GM18499 (cell line): ENCODE measurements at regions not wholly inside any gene's neighbourhood (a gene's known extent, or its start where the extent isn't known, plus 50 kb on each side); places are given as distances from the start of the nearest gene placed in this dataset.

Source experiments
- ATAC-seq: cut with Tn5 transposase; IDR thresholded peaks from one replicate; pipeline ENCODE4 v1.9.1; 2021; ENCODE audit warnings: moderate number of reproducible peaks; ENCODE audit not compliant: insufficient read depth, unreplicated experiment

DNA sequence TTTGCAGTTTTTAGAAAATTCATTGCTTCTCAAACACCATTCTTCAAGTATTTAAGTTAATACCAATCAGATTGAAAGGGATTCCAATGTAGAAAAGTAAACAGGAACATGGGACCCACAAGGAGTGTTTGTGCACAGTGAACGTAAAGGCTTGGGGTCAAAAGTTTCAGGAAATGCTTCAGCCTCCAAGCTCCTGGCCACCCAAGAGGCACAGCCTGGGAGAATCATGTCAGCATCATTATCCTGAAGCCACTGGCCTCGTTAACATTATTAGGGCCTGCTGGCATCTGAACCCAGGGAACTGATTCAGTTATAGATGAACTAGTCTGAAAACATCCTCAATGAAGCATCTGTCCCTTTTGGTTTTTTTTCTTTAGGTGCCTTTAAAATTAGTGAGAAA lies 122.9 kb downstream of the NXNL2 start:
- no peak for ATAC-seq

DNA sequence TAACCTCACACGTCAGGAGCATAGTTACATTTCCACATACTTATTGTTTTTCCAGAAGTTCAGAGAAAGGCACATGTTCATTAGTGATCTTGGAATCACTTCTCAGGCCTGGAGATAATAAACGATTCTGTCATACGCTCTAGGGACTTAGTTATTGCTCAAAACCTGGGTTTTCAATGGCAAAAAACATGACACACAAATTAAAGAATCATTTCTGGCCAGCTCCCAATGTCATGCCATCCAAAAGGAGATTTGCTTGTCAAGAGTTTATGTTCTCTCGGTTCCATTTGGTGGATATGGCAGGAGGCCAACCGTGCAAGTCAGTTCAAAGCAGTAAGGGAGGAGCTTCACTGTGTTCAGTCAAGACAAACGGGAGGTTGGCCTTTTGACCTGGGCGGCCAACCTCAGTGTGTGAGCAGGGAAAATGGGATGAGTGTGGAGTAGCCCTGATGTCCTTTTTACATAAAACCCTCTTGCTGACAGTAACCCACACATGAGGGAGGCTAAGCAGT lies 123.4 kb downstream of the NXNL2 start:
- no peak for ATAC-seq

DNA sequence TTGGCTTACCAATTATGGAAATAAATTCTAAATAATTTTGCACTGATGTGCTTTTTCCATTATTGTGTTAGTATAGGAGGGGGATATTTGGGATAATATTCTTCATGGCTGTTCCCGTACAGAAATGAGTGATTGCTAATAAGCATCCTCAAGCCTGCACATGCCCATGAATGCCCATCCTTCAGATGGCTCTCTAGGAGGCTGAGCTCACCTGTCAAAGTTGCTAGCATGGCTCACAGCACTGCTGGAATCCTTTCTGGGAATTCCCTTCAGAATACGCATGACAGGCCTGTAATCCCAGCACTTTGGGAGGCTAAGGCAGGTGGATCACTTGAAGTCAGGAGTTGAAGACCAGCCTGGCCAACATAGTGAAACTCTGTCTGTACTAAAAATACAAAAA lies 124.1 kb downstream of the NXNL2 start:
- no peak for ATAC-seq

DNA sequence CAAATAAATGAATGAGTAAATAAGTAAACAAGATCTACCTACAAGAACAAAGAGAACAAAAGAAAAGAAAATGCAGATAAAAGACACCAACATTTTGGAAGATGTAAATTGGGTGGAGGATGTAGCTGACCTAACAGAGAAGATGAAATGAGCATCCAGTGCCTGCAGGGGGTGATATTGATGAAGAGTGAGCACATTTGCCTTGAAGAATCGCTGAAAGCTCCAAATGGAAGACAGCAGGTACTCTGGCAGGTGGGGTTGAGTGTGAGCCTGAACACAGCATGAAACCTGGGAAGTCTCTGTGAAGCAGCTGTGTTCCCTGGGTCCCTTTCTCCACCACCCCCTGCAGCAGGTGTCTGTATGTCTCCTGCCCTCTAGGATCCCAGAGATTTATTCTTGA lies 125.6 kb downstream of the NXNL2 start:
- ATAC-seq, result no peak

DNA sequence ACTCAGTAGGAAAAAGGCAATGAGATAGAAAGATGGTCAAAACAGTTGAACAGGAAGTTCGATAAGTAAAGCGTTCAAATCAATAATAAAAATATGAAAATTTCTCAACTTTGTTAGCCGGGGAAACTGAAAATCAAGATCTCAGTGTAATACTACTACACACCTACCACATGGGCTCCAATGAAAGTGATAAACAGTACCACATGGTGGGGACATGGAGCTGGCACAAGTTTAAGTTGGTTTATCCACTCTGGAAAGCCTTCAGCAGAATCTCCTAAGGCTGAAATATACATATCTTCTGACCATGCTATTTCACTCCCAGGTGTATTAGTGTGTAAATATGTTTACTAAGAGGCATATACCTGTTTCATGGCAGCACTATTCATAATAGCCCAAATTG lies 126.8 kb downstream of the NXNL2 start:
- no peak for ATAC-seq

DNA sequence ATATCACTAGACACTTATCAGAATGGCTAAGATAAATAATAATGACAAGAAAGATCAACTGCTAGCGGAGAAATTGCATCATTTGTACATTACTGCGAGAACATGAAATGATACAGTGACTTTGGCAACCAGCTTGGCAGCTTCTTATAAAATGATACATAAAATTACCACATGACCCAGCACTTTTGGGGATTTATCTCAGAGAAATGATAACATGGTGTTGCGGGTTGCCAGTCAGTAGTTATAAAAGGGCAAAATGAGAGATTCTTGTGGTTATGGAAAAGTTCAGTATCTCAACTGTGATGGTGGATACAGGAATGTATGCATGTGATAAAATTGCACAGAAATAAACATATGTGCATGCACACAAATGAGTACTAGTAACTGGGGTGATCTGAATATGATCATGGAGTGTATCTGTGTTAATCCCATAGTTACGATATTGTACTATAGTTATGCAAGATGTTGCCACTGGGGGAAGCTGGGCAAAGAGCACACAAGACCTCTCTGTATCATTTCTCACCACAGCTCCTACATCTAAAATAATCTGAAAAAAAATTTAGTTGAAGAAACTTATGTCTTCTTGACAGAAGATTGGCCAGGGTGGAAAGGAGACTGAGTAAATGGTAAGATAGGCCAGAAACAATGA lies 128.9 kb downstream of the NXNL2 start:
- no peak for ATAC-seq

DNA sequence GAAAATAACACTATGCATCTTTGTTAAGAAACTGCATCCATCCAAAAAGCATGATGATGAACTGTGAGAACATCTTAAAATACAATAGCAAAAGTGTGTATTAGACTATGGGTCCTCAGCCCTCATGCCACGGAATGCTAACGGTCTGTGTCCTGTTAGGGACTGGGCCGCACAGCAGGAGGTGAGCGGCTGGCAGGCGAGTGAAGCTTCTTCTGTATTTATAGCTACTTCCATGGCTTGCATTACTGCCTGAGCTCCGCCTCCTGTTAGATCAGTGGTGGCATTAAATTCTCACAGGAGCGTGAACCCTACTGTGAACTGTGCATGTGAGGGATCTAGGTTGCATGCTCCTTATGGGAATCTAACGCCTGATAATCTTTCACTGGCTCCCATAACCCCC lies 129.8 kb downstream of the NXNL2 start:
- ATAC-seq, result no peak

DNA sequence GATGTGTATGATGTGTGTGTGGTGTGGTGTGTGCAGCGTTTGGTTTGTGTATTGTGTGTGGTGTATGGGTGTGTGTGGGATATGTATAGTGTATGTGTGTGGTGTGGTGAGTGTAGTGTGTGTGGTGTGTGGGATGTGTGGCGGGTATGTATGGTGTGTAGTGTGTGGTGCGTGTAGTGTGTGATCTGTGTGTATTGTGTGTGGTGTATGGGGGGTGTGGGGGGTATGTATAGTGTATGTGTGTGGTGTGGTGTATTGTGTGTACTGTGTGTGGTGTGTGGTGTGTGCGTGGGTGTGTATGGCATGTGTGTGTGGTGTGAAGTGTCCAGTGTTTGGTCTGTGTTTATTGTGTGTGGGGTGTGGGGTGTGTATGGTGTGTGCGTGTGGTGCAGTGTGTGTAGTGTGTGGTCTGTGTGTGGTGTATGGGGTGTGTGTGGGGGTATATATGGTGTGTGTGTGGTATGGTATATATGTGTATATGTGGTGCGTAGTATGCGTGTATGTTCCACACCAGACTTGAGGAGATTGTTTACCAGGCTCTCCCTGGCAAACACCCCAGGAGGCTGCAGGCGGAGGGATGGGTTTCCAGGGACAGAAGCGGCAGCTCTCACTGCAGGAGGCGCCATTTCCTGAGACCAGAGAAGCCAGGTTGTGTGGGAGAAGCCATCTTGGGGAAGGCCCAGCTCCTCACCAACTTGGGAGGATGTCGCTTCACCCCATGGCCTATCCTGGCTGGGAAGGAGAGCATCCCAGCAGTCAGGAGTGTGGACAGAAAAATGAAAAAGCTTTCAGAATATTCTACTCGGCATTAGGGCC lies 138.1 kb downstream of the NXNL2 start:
- ATAC-seq, result no peak

DNA sequence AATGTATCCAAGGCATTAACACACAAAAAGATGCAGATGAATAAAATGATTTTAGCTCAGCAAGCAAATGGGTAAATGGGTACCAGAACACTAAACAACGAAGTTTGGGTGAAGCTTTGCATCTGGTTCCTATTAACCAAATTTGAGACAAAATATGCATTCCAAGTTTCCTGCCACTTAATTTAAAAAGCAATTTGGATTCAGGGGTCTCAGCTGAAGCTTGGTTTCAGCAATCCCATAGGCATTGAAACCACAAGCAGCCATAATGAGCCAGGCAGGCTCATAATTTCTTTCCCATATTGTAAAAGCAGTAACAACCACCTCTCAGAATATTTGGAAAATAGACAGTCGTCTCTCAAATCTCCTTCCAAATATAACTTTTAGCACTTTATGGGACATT lies 138.9 kb downstream of the NXNL2 start:
- no peak for ATAC-seq

DNA sequence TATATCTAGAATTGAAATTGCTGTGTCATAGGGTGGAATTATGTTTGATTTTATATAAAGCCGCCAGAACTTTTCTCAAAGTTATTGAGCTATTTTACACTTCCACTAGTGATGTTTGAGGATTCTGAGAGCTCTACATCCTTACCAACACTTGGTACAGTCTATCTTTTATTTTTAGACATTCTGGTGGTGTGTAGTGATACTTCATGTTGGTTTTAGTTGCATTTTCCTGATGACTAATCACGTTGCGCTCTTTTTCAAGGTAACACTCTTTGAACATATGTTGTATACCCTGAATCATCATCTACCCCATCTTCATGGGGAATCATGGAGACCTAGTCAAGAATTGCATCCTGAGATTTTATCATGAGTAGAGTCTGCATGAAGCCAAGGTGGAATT lies 141.7 kb downstream of the NXNL2 start:
- ATAC-seq, result no peak

DNA sequence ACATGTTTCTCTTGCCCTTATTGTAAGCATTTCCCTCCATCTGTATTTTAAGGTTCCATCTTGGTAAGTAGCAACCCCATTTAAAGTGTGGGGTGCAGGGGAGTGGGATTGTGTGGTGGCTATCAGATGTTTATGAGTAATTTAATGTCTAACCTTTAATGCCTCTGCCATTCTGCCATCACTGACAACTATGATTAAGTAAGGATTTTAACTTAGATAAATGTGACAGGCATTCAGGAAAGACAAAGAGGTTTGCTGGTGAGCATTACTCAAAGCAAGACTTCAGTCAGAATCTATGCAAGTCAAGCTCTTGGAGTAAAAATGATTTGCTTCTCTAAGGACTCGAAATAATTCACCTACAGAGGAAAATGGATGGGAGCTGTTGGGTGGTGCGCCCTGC lies 143.0 kb downstream of the NXNL2 start:
- no peak for ATAC-seq

DNA sequence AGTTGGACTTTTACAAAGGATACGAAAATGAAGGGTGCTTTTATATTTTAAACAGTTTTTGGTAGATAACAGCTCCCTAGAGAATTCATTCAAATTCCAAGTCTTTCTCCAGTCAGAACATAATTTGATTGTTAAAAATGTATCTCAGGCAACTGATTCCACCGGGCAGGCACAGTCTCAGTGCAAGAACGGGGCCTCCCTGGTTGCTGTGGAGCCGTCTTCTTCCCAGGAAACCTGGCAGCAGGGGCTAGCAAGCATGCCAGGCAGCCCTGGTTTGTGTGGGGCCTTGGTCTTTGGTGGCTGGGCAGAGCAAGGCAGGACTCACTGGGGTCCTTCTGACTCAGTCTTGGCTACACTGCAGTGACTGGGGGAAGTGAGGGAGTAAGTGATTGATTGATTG lies 143.5 kb downstream of the NXNL2 start:
- ATAC-seq, result no peak

DNA sequence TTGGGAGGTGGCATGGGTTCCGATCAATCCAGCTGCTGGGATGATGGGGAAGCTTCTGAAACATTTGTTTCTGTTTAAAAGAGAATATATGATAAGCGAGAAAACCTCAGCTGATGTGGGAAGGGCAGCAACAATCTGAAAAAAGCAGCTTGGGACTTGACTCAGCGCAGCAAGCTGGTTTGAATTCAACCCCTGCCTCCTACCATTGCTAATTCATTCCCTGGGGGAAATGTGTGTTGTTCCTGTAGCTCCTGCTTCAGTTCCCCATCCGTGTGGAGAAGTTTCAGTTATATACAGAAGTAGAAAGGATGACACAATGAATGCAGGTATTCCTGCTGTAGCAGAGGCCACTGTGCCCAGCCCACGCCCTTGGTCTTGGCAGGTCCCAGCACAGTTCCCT lies 145.1 kb downstream of the NXNL2 start:
- no peak for ATAC-seq

DNA sequence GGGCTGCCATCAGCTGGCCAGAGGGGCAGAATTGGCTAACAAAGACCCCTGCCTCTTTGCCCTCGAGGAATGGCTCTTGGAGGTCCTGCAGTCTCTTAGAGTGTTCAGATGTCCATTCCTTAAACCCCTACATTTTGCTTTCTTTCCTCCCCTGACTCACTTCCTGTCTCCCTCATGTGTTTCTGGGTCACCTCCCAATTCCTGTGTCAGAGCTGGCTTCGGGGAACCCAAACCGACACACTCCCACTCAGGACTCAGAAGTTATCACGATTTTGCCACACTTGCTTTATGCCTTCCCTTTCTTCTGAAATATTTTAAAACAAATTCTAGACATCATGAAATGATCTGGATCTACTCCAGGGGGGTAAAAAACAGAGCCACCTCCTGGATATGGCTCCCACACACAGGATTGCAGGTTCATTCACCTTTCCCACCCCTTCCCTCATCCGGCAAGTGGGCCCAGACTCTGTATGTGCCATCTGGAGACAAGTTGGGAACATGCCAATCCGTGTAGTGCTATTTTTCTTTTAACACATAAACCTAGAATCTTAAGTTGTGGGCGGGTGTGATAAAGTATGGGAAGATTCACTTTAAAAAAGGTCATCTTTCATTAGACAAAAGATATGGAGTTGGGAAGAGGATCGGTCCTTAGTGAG lies 145.7 kb downstream of the NXNL2 start:
- ATAC-seq, result no peak

DNA sequence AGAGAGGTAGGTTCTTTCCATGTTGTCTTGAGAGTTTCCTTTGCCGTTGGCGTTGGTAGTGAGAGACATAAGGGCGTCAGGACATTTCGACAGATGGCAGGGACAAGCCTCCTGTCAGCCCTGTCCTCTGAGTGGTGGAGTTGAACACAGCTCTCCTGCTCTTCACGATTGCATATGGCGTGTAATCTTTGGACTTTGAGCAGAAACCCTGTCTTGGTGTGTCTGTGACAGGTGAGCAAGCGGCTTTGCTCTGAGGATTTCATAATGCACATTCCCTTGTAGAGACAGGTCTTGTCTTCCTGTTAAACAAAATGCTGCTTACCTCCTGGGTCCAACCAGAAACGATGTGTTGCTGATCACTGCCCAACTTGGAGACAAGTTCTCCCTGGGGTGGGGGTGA lies 146.5 kb downstream of the NXNL2 start:
- no peak for ATAC-seq

DNA sequence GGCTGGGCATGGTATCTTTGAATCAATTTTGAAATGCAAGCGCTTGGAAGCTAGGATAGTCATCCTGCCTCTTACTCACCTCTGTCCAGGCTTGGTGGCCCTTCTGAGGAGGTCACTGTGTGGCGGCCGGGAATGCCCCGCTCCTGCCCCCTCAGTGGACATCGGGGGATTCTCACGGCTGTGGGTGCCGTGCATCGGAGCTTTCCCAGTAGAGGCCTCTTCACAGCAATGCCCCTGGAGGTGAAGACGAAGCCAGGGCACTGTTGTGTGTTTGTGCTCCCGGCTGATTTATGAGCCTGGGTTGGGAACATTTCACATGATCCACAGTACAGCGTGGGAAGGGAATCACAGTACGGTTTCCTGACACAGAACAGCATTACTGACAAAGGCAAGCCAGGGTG lies 147.5 kb downstream of the NXNL2 start:
- ATAC-seq, result no peak

DNA sequence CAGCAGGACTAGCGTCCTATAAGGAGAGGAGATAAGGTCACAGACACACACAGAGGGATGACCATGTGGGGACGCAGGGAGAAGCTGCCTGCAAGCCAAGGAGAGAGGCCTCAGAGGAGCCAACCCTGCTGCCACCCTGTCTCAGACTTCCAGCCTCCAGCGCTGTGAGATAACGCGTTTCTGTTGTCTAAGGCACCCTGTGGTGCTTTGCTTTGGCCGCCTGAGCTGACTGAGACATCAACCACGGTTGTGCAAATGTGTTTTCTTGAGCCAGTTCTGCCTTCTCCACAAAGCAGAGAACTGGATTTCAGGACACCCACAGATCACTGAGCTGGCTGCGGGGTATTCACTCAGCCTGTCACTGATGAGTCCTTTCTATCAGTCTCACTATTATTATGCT lies 149.1 kb downstream of the NXNL2 start:
- ATAC-seq, result no peak

DNA sequence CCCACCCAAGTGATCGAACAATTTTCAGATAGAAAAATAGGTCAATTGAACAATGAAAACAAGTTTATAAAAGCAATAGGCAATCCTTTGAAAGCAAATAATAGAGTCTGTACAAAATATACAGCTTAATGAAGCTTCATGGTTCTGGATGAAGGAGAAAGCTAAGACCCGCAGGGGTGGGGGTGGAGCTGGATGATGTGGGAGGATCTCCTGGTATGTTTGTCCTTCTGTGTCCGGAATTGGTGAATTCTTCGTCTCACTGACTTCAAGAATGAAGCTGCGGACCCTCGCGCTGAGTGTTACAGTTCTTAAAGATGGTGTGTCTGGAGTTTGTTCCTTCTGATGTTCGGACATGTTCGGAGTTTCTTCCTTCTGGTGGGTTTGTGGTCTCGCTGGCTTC lies 149.9 kb downstream of the NXNL2 start:
- ATAC-seq, result no peak

DNA sequence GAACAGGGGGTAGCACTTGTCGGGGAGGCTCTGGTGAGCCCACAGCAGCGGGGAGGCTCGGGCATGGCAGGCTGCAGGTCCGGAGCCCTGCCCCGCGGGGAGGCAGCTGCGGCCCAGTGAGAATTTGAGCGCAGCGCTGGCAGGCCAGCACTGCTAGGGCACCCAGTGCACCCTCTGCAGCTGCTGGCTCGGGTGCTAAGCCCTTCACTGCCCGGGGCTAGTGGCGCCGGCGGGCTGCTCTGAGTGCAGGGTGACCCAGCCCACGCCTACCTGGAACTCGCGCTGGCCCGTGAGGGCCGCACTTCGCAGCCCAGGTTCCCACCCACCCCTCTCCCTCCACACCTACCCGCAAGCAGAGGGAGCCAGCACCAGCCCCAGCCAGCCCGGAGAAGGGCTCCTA lies 151.0 kb downstream of the NXNL2 start:
- ATAC-seq, result no peak

DNA sequence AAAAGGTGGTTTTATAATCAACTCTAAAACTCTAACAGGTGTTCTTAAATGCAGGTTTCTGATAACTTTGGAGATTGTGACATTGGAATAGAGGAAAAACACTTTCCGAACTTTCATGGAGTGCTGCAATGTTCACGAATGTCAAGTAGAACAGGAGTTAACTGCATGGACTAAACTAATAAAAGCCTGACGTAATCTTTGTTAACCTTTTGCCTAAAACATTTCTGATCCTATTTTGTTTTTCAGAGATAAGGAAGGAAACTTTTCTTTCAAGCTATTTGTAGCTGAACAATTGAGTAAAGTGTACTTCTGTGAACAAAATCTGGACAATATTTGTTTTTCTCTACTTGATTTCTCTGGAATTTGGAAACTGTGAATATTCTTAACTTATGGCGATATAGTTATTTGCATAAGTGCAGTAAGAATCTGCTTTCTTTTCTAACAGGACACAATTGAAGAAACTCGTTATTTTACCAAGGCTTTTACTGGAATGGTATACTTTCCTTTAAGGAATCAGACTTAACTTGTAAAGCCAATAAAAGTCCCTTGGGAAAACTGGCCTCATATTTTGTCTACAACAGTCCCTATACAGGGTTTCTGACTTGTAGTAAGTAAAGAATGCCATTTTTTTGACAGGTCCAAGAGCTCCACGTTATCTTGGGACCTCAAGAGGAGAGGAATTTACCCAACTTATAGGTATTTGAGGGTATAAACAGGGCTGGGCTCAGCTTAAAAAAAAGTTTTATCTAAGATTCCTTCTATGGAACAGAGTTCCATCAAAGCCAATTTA lies 154.7 kb downstream of the NXNL2 start:
- ATAC-seq, result no peak

DNA sequence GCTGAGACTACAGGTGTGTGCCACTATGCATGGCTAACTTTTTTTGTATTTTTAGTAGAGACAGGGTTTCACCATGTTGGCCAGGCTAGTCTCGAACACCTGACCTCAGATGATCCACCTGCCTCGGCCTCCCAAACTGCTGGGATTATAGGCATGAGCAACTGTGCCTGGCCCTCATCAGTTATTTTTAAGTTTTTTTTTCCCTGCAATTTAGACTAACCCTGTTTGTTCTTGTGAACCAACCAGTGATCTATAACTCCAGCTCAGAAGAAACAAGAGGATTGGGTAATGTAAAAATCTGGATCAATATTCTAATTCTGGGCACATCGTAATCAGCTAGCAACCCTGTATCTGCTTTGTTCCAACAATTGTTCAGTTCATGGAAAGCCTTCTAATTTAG lies 155.7 kb downstream of the NXNL2 start:
- ATAC-seq, result no peak
